Forelimb muscle (tissue), 1 donor: ENCODE measurements at regions not wholly inside any gene's neighbourhood (a gene's known extent, or its start where the extent isn't known, plus 50 kb on each side); places are given as distances from the start of the nearest gene placed in this dataset.
"Not testable (repeated sequence)": the region's sequence is repeated elsewhere in the genome, so short reads cannot be mapped to it uniquely, and the experiment has no call there.

ENCODE experiments used
- DNase-seq: peaks from one replicate; pipeline ENCODE4 v3.0.0-alpha.2; 2013; ENCODE audit warnings: low read depth

DNA sequence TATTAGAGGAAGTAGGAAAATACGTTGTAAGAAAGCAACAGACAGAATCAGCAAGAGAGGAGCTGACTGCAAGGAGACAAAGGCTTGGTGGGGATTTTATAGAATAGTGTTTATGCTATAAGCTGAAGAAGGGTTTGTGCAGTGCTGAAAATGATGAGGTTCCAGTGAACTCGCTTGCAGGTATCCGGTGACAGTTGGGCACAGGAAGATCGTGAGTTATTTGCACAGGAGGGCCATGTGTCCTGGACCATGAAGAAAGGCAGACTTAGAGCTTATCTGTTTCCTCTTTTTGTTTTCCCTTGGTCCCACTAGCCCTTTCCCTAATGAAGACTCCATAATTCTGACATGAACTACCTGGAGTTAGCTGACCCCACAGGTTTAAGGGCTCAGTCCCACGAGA lies 61.4 kb downstream of the NXNL2 start:
- DNase-seq = no peak

DNA sequence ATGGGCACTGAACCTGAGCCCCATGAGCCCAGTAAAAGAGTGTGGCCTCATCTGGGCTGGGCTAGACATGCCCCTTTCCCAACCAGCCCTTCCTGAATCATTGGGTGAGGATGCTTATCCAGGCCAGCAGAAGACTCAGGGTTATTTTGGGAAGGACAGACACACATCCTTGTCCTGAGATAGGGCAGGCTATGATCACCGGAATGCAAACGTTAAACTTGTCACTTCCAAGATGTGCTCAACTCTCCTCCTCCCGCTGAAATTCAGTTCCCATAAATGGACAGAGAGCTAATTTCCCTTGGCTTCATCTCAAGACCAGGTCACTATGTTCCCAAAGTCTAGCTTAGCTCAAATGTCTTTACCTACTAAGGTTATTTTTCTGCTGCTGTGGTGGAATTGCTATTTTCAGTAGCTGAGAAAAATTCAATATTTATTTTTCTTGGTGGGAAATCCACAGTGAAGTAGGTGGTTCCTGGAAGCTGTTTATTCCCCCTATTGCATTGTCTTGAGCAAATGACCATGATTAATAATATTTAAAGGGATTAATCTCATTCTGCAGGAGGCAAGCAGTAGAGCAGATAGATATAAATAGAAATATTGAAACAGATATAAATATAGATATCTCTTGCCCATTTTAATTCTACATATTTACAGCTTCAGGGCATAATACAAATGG lies 70.0 kb downstream of the NXNL2 start:
- no peak for DNase-seq

DNA sequence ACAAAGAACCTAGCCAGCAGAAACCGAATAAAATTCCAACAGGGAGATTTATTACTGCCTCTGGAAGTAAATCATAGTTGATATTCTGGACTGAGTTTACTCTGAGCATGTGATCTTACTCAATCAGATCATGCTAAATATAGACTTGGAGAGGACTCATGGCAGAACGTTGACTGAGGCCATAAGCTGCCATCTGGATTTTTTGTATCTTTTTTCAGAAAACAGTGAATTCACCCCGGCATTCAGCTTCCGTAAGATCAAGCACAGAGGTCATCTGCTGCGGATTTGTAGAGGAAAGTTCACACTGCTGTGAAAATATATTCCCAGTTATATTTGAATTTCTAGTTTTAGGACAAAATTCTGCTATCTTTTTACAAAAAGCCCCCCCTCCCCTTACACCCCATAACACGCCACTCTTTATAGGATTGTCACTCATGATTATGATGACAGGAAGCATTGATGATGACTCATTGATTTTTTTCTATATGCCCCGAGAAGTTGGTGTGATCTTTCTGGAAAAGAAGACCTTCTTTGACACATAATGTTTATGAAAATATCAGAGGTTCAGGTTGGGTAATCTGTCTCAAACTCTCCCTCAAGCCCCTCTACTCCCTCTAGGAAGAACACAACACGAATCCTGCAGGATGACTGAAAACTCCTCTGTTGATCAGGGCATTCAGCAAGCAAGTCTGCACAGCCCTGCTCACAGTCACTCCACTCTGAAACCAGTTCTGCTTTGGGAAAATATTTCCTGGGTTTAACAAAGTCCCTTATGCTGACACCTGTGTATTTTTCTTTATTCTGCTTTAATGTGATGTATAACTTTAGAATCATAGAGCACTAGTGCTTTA lies 70.8 kb downstream of the NXNL2 start:
- DNase-seq = peak; percentile 14

DNA sequence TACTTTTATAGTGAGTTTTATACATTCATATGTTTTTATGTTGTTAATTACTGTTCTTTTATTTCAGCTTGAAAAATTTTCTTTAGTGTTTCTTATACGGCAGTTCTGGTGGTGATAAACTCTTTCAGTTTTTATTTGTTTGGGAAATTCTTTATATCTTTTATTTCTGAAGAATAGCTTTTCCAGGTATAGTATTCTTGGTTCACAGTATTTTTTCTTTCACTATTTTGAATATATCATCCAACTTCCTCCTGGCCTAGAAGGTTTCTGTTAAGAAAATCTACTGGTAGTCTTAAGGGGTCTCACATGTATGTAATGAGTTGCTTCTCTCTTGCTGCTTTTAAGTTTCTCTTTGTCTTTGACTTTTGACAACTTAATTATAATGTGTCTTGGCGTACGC lies 79.4 kb downstream of the NXNL2 start:
- DNase-seq = no peak

DNA sequence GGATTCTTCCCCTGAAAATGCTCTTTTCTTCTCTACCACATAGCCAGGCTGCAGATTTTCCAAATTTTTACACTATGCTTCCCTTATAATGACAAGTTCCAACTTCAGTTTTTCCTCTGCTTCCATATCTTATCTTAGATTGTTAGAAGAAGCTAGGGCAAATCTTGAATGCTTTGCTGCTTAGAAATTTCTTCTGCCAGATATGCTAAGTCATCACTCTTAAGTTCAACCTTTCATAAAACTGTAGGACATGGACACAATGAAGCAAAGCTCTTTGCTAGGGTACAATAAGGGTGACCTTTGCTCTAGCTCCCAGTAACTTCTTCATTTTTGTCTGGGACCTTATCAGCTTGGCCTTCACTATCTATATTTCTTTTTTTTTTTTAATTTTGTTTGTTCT lies 88.7 kb downstream of the NXNL2 start:
- DNase-seq = no peak

DNA sequence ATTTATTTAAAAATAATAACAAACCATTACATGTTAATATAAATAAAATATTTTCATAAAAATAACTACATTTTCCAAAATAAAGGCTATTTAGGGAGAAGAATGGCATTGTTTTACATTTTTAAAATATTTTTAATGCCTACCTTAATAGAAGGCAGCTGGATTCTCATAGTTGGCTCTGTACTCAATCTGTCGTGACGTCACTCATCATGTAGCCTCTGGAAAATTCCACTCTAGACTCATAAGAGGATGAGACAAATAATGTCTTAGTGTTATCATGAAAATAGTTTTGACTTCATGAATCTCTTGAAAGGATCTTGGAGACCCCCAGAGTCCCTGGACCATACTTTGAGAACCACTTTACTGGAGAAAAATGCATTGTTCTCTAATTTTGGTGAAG lies 93.1 kb downstream of the NXNL2 start:
- DNase-seq = no peak

DNA sequence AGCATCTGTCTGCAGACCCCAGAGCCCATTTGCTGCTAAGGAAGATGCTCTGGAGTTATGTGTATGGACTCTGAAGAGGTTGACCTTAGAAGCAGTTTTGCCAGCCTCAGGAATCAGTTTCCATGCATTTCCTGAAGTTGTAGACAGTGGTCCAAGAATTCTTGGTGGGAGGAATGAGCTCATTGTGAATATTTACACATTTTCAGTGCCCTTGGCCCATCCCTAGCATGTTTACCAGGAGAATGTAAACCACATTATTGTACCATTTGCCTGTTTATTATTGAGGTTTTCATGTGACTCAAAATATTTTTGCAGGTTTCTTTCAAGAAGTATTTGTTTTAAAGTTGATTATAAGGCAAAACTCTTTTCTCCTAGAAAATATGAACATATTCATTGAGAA lies 93.8 kb downstream of the NXNL2 start:
- DNase-seq = no peak

DNA sequence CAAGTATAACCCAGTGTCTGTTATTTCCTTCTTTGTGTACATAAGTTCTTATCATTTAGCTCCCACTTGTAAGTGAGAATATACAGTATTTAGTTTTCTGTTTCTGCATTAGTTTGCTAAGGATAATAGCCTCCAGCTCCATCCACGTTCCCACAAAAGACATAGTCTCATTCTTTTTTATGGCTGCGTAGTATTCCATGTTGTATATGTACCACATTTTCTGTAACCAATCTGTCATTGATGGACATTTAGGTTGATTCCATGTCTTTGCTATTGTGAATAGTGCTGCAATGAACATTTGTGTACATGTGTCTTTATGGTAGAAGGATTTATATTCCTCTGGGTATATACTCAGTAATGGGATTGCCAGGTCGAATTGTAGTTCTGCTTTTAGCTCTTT lies 95.6 kb downstream of the NXNL2 start:
- not testable (repeated sequence) for DNase-seq

DNA sequence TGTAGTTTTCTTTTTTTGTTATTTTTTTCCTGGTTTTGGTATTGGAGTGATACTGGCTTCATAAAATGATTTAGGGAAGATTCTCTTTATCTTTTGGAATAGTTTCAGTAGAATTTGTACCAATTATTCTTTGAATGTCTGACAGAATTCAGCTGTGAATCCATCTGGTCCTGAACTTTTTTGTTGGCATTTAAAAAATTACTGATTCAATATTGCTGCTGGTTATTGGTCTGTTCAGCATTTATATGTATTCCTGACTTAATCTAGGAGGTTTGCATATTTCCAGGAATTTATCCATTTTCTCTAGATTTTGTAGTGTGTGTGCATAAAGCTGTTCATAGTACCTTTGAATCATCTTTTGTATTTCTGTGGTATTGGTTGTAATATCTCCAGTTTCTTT lies 100.2 kb downstream of the NXNL2 start:
- no peak for DNase-seq

DNA sequence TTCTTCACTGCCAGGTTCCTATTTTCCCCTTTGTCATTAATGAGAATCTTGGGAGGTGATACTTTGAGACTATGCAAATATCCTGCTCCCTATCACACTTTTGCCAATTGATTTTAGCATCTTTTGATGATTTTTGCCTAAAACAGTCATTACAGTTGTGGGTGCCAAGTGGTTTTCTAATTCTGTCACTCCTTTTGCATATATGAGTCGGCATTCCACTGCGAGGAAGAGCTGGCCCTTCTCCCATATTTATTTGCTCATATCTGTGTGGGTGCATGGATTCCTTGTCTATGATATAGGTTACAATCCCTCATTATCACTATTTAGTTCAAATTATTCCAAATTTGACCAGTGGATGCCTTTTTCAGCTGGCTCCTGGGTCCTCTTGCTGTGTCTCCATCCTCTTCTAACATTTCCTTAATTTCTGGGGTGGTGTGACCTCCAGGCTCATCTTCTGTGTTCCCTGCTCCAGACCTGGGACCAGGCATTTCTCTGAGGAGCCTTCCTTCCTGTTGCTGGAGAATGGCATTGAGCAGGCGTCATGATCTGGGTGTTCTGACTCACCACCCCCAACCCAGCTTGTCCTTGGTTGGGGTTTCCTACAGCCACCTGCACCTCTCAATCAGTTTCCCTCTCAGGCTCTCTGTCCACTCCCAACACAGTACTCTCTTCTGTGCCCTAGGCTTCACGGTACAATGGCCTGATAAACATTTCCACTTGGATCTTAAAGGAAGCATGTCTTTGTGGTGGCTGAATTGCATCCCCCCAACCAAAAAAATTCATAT lies 106.7 kb downstream of the NXNL2 start:
- DNase-seq = no peak

DNA sequence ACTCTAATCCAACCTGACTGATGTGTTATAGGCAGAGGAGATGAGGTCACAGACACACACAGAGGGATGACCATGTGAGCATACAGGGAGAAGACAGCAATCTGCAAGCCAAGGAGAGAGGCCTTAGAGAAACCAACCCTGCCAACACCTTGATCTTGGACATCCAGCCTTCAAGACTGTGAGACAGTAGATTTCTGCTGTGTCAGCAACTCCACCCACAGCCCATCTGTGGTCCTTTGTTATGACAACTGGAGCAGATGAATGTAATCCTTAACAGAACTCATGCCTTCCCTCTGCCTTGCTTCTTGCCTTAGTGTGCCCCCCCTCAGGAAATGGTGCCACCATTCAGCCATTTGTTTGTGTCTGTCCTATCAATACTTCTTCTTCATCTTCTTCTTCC lies 107.4 kb downstream of the NXNL2 start:
- no peak for DNase-seq

DNA sequence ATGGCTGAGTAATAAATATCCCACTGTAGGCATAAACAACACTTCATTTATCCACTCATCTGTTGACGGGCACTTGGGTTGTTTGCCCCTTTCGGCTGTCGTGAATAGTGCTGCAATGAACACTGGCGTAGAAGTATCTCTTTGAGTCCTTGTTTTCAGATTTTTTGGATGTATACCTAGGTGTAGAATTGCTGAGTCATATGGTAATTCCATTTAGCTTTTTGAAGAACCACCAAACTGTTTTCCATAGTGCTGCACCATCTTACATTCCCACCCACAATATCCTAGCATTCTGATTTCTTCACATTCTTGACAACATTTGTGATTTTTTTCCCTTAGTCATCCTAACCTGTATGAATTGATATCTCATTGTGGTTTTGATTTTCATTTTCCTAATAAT lies 109.0 kb downstream of the NXNL2 start:
- DNase-seq = no peak

DNA sequence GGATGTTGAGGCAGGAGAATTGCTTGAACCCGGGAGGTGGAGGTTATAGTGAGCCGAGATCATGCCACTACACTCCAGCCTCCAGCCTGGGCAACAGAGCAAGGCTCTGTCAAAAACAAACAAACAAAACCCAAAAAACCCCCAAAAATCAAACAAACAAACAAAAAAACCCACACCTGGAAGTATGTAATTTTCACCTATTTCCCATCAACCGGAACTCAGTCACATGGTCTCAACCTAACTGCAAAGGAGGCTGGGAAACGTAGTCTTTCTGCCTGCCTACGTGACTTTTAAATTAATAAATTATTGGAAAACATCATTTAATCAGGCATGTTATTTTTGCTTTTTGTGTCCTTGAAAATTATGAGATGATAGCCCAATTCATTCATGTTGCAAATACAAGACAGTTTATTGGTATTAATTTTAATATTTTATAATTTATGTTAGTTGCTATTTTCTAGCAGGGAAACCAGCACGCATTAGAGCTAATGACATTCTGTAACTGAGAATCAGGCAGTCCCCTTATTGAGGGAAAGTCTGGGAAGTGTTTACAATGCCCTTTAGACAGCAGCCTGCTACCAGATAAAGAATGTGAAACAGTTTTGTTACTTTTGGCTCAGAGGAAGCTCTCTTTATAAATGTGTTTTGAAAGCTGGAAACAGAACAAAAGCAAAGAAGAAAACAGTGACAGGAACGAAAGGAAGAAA lies 110.3 kb downstream of the NXNL2 start:
- DNase-seq = no peak

DNA sequence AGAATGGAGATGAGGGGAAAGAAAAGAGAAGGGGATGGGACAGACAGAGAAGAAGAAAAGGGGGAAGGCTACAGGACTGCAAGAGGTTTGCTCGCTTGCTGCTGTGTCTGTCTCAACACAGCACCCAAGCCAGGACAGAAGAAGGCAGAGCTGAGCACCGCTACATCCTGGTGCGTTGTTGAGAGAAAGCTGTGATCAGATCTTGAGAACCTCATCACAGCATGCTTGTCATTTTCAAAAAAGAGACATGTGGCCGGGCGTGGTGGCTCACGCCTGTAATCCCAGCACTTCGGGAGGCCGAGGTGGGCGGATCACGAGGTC lies 110.9 kb downstream of the NXNL2 start:
- no peak for DNase-seq

DNA sequence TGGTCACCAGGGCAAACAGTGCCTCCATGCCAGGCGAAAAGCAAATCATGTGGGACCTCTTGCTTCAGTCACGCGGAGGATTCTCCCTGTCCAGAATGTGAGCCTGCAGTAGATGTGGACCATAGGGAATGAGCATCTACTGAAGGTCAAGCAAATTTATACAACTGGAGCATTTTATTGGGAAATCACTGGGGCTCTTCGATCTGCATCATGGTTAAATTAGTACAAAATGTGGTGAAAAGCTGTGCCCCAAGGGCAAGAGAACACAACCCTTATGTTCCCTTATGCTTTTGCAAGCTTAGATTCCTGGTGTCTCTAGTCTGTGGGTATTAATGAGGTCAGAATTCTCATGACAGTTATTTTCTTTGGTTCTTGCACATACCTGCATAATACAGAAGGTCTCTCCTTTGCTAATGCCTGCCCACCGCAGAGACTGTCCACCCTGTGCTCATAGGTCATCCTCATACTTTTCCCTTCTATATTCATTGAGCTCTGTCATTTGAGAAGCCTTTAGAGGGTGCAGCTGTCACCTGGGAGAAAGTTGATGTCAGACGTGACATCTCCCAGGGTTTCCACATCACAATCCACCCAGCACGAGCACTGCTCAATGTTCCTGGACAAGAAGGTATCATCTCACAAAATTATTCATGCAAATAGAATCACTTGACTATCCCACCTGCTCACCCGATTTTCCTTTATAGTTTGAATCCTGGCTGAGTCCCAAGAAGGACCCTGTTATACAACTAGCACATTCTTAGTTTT lies 111.7 kb downstream of the NXNL2 start:
- no peak for DNase-seq

DNA sequence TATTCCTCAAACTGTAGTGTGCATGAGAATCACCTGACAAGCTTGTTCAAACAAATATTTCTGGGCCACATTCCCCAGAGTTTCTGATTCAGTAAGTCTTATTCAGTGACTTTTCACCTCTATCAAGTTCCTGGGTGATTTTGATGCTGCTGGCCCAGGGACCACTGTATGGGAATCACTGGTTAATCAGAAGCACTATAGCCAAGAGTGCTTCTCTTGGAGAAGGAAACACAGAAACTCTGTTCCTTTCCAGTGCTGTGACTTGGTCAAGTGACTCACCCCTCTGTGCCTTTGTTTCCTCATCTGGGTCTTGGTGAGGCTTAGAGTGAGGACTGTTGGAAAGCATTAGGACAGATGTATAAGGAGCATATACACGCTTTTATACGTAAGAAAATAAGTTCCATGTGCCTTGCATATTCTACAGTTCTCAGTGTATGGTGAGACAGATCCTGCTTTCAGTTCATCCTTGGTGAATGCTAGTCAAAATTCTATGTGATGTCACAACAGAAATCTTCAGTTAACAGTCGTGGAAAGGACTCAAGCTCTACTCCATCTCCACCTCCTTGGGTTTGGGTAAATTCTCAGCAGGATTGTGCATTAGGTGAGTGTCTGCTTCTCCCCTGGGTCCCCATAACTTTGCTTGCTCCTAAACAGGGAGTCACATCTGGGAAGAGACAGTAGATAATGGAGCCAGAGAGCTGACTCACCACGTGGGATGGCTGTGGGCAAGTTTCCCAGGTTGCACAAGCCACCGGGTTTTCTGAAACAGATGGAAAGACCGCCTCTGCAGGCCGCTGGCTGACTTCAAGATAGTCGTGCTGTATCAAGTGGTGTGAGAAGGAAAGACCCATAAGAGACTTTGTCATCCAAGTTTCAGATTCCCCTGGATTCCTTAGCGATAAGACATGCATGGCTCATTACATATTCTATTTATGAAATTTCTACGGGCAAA lies 117.0 kb downstream of the NXNL2 start:
- peak; percentile 91 for DNase-seq

DNA sequence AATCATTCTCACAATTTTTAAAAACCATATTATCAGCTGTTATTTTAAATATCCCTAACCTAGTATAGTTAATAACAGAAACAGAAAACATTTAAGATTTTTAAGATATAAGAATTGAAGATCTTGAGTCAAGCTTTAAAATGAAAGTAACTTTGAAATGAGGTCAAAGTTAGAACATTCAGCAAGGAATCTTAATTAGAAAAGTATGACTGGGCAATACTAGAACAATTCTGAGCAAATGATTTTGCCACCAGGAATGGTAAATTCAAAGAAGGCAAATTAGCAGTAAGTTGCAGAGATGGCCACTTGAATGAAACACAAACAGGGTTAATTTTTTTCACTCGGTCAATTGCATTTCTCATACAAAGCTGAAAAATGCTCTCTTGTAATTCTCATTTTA lies 117.9 kb downstream of the NXNL2 start:
- no peak for DNase-seq

DNA sequence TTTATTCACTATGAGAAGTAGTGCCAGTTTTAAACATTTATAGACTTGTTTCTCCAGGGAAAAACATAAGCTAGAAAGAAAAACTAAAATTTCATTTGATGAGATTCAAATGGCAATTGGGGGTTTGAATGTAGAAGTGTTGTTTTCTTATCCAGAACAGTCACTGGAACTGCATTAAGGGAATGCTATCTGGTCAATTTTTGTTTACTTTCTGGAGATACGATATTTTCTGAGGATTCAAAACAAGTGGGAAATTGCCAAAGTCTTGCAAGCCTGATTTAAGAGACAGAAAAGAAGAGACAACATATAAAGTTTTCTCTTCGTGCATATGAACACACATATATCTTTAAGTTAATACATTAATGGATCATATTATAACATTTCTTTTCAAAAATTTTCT lies 118.4 kb downstream of the NXNL2 start:
- no peak for DNase-seq

DNA sequence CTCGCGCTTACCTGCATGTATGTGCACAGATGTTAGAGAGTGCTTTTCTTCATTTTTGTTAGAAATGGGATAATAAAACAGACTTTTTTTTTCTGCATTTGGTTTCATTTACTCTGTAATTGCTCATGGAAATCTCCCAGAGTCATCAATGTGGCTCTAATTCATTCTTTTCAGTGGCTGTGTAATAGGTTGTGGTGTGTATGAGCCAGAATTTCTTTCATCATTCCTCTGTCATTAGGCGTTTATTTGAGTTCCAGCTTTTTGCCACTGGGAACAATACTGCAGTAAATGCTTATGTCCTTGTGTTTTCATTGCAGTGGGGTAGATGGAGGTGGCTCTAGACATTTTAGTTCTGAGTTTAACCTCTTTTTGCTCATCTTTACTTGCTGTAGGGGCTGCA lies 118.9 kb downstream of the NXNL2 start:
- no peak for DNase-seq

DNA sequence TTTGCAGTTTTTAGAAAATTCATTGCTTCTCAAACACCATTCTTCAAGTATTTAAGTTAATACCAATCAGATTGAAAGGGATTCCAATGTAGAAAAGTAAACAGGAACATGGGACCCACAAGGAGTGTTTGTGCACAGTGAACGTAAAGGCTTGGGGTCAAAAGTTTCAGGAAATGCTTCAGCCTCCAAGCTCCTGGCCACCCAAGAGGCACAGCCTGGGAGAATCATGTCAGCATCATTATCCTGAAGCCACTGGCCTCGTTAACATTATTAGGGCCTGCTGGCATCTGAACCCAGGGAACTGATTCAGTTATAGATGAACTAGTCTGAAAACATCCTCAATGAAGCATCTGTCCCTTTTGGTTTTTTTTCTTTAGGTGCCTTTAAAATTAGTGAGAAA lies 122.9 kb downstream of the NXNL2 start:
- DNase-seq = no peak
